ENCODE measurements at regions not wholly inside any gene's neighbourhood (a gene's known extent, or its start where the extent isn't known, plus 50 kb on each side); places are given as distances from the start of the nearest gene placed in this dataset.

DNA sequence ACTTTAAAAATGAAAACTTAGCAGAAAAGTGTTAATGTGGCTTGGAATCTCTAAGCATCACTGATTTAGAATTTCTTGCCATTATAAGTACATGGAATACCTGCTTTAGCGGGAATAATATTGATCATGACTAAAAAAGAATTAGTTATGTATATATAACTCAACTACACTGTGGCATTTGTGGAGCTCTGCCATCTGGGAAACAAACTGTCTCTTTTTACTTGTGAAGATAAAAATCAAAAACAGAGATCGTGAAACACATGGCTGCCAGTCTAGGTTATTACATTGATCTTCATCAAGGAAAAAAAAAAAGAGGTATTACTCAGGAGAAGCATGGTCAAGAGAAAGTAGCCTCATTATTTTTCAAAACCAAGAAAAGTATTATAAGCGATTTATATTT lies 287.4 kb downstream of the HTR1A start (continued):
- TF ChIP-seq, protein P1, sequence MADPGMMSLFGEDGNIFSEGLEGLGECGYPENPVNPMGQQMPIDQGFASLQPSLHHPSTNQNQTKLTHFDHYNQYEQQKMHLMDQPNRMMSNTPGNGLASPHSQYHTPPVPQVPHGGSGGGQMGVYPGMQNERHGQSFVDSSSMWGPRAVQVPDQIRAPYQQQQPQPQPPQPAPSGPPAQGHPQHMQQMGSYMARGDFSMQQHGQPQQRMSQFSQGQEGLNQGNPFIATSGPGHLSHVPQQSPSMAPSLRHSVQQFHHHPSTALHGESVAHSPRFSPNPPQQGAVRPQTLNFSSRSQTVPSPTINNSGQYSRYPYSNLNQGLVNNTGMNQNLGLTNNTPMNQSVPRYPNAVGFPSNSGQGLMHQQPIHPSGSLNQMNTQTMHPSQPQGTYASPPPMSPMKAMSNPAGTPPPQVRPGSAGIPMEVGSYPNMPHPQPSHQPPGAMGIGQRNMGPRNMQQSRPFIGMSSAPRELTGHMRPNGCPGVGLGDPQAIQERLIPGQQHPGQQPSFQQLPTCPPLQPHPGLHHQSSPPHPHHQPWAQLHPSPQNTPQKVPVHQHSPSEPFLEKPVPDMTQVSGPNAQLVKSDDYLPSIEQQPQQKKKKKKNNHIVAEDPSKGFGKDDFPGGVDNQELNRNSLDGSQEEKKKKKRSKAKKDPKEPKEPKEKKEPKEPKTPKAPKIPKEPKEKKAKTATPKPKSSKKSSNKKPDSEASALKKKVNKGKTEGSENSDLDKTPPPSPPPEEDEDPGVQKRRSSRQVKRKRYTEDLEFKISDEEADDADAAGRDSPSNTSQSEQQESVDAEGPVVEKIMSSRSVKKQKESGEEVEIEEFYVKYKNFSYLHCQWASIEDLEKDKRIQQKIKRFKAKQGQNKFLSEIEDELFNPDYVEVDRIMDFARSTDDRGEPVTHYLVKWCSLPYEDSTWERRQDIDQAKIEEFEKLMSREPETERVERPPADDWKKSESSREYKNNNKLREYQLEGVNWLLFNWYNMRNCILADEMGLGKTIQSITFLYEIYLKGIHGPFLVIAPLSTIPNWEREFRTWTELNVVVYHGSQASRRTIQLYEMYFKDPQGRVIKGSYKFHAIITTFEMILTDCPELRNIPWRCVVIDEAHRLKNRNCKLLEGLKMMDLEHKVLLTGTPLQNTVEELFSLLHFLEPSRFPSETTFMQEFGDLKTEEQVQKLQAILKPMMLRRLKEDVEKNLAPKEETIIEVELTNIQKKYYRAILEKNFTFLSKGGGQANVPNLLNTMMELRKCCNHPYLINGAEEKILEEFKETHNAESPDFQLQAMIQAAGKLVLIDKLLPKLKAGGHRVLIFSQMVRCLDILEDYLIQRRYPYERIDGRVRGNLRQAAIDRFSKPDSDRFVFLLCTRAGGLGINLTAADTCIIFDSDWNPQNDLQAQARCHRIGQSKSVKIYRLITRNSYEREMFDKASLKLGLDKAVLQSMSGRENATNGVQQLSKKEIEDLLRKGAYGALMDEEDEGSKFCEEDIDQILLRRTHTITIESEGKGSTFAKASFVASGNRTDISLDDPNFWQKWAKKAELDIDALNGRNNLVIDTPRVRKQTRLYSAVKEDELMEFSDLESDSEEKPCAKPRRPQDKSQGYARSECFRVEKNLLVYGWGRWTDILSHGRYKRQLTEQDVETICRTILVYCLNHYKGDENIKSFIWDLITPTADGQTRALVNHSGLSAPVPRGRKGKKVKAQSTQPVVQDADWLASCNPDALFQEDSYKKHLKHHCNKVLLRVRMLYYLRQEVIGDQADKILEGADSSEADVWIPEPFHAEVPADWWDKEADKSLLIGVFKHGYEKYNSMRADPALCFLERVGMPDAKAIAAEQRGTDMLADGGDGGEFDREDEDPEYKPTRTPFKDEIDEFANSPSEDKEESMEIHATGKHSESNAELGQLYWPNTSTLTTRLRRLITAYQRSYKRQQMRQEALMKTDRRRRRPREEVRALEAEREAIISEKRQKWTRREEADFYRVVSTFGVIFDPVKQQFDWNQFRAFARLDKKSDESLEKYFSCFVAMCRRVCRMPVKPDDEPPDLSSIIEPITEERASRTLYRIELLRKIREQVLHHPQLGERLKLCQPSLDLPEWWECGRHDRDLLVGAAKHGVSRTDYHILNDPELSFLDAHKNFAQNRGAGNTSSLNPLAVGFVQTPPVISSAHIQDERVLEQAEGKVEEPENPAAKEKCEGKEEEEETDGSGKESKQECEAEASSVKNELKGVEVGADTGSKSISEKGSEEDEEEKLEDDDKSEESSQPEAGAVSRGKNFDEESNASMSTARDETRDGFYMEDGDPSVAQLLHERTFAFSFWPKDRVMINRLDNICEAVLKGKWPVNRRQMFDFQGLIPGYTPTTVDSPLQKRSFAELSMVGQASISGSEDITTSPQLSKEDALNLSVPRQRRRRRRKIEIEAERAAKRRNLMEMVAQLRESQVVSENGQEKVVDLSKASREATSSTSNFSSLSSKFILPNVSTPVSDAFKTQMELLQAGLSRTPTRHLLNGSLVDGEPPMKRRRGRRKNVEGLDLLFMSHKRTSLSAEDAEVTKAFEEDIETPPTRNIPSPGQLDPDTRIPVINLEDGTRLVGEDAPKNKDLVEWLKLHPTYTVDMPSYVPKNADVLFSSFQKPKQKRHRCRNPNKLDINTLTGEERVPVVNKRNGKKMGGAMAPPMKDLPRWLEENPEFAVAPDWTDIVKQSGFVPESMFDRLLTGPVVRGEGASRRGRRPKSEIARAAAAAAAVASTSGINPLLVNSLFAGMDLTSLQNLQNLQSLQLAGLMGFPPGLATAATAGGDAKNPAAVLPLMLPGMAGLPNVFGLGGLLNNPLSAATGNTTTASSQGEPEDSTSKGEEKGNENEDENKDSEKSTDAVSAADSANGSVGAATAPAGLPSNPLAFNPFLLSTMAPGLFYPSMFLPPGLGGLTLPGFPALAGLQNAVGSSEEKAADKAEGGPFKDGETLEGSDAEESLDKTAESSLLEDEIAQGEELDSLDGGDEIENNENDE (IDR thresholded peaks at IDR 0.05; ENCODE audit: insufficient replicate concordance, low read length) = no peak
- TF ChIP-seq TEAD4 (IDR thresholded peaks at IDR 0.05; ENCODE audit: low read depth, low read length) (no peak), YY1 (IDR thresholded peaks at IDR 0.05; ENCODE audit: low read depth, low read length) (no peak), BRCA1 (IDR thresholded peaks at IDR 0.05; ENCODE audit: low read depth, low read length) (no peak), NRF1 (IDR thresholded peaks at IDR 0.05; ENCODE audit: low read depth, low read length) (no peak), KDM1A (IDR thresholded peaks at IDR 0.05; ENCODE audit: borderline replicate concordance, low read length) (no peak), RNF2 (IDR thresholded peaks at IDR 0.05; ENCODE audit: borderline replicate concordance, low read depth, low read length, missing control alignments, poor library complexity, severe bottlenecking) (no peak), SIRT6 (IDR thresholded peaks at IDR 0.05; ENCODE audit: low read length) (no peak)

Data from H1 (cell line).